GM21367 (cell line): ENCODE measurements at regions not wholly inside any gene's neighbourhood (a gene's known extent, or its start where the extent isn't known, plus 50 kb on each side); places are given as distances from the start of the nearest gene placed in this dataset.

ENCODE experiments used
- ATAC-seq: cut with Tn5 transposase; IDR thresholded peaks from one replicate; pipeline ENCODE4 v1.9.1; 2021; ENCODE audit not compliant: unreplicated experiment

- ATAC-seq, result peak; percentile 100
Measured at GRCh38 chr4:124018383-124019317, 622.1 kb downstream of the SPRY1 start.

GRCh38 chr4:124019749-124020549 lies 623.4 kb downstream of the SPRY1 start:
- ATAC-seq, result no peak

DNA sequence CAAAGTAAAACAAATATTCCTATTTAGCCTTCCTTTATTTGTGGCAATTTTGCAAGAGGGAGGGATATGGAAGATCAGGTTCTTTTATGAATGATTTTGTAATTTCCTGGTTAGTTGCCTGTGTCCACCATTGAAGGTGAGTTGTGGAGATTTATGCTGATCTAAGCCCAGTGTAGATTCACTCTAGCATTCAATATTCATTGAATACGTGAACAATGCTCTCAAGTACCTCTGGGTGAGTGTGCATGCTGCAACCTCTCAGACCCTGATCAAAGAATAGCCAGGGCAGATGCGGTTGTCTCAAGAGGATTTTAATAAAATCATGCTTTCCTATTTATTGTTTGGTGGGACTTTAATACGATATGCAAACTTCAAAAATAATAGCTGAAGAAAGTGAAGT lies 628.4 kb downstream of the SPRY1 start:
- no peak for ATAC-seq

DNA sequence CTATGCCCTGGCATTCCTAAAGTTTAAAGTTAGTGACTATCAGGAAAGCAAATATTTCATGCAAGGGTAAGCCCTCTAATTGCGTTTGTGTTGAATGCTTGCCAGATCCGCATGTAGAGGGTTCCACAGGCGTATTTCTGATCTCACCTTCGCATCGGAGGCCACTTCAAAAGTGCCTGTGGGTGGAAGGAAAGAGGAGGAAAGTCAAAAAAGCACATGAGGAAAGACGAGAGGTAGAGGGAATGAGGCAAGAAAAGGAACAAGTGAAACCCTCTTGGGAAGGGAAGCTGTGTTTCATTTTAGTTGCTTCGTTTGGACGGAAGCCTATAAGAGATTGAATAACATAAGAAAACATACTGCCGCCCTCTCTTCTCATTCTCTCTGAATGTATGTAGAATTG lies 628.8 kb downstream of the SPRY1 start:
- ATAC-seq, result no peak

GRCh38 chr4:124028182-124028581 lies 631.6 kb downstream of the SPRY1 start:
- no peak for ATAC-seq

GRCh38 chr4:124030147-124030546 lies 633.6 kb downstream of the SPRY1 start:
- no peak for ATAC-seq

DNA sequence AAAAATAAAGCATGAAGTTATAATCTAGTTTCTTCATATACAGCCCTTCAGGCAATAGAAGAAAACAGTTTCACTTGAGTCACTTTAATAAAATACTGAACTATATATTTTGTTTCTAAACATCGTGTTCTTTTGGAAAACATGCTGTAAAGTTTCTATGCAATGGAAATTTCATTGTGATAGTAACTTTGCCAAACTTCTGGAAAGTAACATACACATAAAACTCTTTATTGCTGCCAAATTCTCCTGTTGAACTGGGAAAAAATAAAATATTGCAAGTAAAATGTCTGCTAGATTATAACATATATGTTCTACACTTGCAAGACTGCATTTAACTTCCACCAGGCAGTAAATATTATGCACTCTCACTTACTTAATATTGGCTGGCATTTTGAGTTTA lies 635.4 kb downstream of the SPRY1 start:
- no peak for ATAC-seq

DNA sequence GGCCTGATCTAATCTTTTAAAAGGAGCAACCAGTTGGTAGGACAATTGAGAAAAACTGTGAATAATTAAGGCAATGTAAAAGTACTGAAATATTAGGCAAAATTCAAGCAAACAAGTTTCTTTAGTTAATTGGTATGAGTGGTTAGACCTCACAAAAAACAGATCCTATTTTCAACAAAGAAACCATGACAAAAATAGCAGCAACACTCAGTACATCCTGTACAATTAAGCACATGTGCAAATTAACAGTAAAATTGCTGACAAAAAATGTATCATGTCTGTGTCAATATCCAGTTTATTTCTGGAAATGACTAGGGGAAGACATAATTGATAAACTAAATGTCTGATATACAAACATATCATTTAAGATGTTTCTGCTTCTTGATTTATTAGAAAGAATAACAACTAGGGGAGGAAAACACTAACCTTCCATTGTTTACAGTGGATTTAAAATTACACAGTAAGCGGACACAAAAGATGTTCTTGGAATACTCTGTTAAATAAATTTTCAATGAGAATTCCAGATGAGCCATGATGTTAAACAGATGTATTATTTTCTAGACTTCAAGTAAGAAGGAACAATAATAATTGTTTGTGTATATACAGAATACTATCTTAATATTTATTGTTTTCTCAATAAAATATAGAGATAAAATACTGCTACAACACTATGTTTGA lies 638.9 kb downstream of the SPRY1 start:
- ATAC-seq, result no peak

DNA sequence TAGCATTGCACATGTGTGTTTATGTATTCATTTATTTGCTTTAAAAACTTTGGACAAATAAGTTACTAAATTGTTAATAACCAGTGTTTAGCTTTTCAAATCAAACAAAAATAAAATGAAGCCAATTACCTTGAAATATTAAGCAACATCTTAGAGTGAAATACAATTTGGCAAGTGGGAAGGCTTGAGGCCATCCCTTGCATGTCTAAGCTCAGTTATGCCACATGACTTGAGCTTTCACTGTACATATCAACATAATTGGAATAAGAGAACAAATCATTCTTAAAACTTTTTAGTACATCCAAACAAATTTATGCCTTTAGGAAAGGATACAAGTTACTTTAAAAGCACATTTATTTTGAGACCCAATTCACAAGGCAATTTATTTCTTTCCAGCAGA lies 640.6 kb downstream of the SPRY1 start:
- ATAC-seq, result no peak

DNA sequence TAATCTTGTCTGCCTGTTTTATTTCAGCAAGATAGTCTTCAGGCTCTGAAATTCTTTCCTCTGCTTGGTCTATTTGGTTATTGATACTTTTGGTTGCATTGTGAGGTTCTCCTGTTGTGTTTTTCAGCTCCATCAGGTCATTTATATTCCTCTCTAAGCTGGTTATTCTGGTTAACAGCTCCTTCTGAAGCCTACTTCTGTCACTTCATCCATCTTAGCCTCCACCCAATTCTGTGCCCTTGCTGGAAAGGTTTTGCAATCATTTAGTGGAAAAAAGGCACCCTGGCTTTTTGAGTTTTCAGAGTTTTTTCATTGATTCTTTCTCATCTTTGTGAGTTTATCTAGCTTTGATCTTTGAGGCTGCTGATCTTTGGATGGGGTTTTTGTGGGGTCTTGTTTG lies 647.7 kb downstream of the SPRY1 start:
- no peak for ATAC-seq

DNA sequence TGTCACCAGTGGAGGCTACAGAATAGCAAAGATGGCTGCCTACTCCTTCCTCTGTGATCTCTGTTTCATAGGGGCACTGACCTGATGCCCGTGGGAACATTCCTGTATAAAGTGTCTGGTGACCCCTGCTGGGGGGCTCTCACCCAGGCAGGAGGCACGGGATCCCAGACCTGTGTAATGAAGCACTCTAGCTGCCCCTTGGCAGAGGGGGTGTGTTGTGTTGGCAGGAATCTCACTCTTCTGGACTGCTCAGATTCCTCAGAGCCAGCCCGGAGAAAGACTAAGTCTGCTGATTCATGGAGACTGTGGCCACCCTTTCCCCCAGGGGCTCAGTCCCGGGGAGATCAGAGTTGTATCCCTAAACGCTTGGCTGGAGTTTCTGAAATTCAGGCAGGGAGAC lies 648.3 kb downstream of the SPRY1 start:
- no peak for ATAC-seq

DNA sequence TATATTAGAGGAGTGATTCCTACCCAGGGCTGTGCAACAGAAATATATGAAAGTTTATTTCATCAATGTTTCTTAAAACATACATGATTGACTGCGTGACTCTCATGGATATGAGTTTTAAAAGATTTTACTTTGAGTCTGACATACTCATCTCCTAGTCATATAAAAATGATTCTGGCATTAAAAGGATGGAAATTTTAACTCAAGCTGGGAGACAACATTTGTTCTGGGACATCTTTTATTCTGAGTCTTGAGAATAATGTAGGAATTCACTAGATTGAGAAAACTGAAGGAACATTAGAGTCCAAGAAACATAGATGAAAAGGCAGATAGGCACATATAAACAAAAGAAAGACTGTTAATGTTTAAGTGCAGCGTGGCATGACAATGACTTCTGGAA lies 649.6 kb downstream of the SPRY1 start:
- no peak for ATAC-seq

- ATAC-seq, result no peak
Measured at GRCh38 chr4:124053872-124054538, 657.4 kb downstream of the SPRY1 start.

GRCh38 chr4:124055336-124055735 lies 657.2 kb downstream of the ANKRD50 start:
- no peak for ATAC-seq

GRCh38 chr4:124055896-124056295 lies 656.6 kb downstream of the ANKRD50 start:
- ATAC-seq, result no peak

GRCh38 chr4:124060261-124060918 lies 652.1 kb downstream of the ANKRD50 start:
- ATAC-seq, result peak; percentile 46

DNA sequence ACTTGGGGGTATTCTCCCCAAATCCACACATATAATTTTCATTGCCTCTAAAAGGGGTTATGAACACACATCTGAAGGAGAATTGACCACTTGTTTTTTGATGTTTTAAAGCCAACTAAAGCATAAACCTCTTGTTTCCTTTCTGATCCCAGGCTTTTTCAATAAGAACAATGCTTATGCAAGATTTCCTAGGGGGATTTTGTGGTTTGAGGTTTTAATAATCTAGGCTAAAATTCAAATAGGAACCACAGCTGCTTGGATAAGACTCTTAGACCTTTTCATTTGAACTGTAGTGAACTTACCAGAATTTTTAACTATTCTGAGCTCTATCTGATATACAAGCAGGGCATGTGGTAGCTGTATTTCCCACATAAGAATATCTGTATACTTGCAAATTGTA lies 651.1 kb downstream of the ANKRD50 start:
- ATAC-seq, result no peak

DNA sequence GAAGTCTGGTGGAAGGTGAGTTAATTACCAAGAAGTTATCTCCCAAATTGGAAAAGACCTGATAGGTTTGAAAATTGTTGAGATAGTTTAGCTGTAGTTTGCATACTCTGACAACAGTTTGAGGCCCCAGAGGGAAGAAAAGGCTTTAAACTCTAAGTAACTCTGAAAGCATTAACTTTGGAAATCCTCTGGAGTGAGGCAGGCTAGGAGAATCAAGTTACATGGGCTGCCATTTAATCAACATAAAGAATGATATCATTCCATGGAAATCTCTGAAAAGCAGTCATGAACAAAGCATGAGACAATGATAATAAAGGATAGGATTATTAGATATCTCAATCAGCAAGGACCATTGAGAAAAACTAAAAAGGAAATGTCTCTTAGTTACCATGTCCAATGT lies 647.1 kb downstream of the ANKRD50 start:
- ATAC-seq, result no peak

DNA sequence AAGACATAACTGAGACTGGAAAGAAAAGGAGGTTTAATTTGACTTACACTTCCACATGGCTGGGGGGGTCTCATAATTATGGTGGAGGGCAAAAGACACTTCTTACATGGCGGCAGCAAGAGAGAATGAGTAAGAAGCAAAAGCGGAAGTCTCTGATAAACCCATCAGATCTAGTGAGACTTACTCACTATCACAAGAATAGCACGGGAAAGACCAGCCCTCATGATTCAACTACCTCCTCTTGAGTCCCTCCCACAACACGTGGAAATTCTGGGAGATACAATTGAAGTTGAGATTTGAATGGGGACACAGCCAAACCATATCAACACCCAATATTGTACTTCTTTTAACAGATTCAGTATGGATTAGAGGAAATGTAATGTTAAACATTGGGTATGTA lies 646.6 kb downstream of the ANKRD50 start:
- ATAC-seq, result no peak

- ATAC-seq, result no peak
Measured at GRCh38 chr4:124066595-124066994, 645.9 kb downstream of the ANKRD50 start.
